HFFc6 (cell line): ENCODE measurements at regions not wholly inside any gene's neighbourhood (a gene's known extent, or its start where the extent isn't known, plus 50 kb on each side); places are given as distances from the start of the nearest gene placed in this dataset.

Experiments
- DNase-seq: peaks from one replicate; pipeline ENCODE4 v3.0.0-alpha.2; 2018
- H3K27ac Mint-ChIP-seq: 2 replicates; pipeline ENCODE4 v1.8.0; 2020; ENCODE audit warnings: mild to moderate bottlenecking, mixed read lengths
- H3K27me3 Mint-ChIP-seq: 2 replicates; pipeline ENCODE4 v1.8.0; 2021; ENCODE audit warnings: mild to moderate bottlenecking, moderate library complexity, mixed read lengths; ENCODE audit not compliant: insufficient read depth
- H3K36me3 Mint-ChIP-seq: 2 replicates; pipeline ENCODE4 v1.8.0; 2021; ENCODE audit warnings: low read depth, mixed read lengths
- H3K4me1 Mint-ChIP-seq: 2 replicates; pipeline ENCODE4 v1.8.0; 2020; ENCODE audit warnings: low read depth, mixed read lengths
- H3K4me3 Mint-ChIP-seq: 2 replicates; pipeline ENCODE4 v1.8.0; 2020; ENCODE audit warnings: mild to moderate bottlenecking, moderate library complexity, mixed read lengths
- H3K9me3 Mint-ChIP-seq: 2 replicates; pipeline ENCODE4 v1.8.0; 2020; ENCODE audit warnings: mild to moderate bottlenecking, mixed read lengths
- CTCF ChIP-seq: fragments of 200-600 bp; sonication (generic); IDR thresholded peaks from 2 replicates; pipeline ENCODE4 v1.5.0; 2021; ENCODE audit warnings: antibody characterized with exemption, mild to moderate bottlenecking

DNA sequence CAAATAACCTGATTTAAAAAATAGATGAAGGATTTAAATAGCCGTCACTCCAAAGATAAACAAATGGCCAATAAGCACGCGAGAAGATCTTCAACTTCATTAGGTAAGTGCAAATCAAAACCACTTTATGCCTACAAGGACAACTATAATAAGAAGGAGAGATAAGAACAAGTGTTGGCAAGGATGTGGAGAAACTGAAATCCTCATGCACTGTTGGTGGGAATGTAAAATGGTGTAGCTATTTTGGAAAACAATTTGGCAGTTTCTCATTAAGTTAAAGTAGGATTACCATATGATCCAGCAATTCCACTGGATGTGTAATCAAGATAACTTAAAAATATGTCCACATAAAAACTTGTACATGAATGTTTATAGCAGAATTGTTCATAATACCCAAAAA, 64.1 kb downstream of the CXCL12 start:
- Mint-ChIP-seq H3K4me3 (no peak overlapping the region), H3K9me3 (no peaks in the 10 kb centered on the region; the same call in 1 of the 2 replicates), H3K36me3 (no peaks in the 10 kb centered on the region; the same call in 1 of the 2 replicates), H3K27me3 (peaks cover 5% of the 10 kb centered on the region), H3K27ac (no peak overlapping the region), H3K4me1 (peaks cover 10% of the 10 kb centered on the region)
- no peak for TF ChIP-seq CTCF
- DNase-seq, result no peak

DNA sequence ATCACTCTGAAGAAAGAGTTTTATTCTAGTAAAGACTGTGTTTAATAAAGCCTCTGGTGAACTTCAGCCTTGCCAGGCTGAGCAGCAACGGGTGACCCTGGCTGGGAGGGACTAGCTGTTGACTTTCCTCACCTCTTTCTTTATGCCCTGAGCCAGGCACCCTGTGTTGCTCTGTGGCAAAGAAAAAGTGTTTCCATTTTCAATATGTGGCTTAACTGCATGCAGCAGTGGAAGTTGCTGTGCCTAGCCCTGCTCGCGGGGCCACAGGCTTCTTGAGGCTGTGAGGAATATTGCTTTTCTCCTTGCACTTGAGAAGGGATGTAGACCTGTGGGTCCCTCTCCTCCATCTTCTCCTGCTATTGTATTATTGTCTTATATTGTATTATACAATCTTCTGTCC, 67.0 kb downstream of the CXCL12 start:
- peaks cover 9% of the 10 kb centered on the region for H3K4me1 Mint-ChIP-seq
- no peak overlapping the region for H3K4me3 Mint-ChIP-seq
- no peak for TF ChIP-seq CTCF
- H3K36me3 Mint-ChIP-seq, result no peaks in the 10 kb centered on the region; the same call in 1 of the 2 replicates
- no peak overlapping the region for H3K27ac Mint-ChIP-seq
- H3K27me3 Mint-ChIP-seq, result peaks cover 3% of the 10 kb centered on the region
- no peaks in the 10 kb centered on the region; the same call in 1 of the 2 replicates for H3K9me3 Mint-ChIP-seq
- no peak for DNase-seq

- Mint-ChIP-seq H3K27me3 (peaks cover 3% of the 10 kb centered on the region), H3K4me3 (no peak overlapping the region), H3K36me3 (no peaks in the 10 kb centered on the region; the same call in 1 of the 2 replicates), H3K4me1 (peaks cover under 1% of the 10 kb centered on the region; the same call in 1 of the 2 replicates), H3K9me3 (no peaks in the 10 kb centered on the region; the same call in 1 of the 2 replicates), H3K27ac (no peak overlapping the region)
- no peak for DNase-seq
- TF ChIP-seq CTCF, result no peak
Observed at GRCh38 chr10:44316922-44317215, 68.0 kb downstream of the CXCL12 start.

DNA sequence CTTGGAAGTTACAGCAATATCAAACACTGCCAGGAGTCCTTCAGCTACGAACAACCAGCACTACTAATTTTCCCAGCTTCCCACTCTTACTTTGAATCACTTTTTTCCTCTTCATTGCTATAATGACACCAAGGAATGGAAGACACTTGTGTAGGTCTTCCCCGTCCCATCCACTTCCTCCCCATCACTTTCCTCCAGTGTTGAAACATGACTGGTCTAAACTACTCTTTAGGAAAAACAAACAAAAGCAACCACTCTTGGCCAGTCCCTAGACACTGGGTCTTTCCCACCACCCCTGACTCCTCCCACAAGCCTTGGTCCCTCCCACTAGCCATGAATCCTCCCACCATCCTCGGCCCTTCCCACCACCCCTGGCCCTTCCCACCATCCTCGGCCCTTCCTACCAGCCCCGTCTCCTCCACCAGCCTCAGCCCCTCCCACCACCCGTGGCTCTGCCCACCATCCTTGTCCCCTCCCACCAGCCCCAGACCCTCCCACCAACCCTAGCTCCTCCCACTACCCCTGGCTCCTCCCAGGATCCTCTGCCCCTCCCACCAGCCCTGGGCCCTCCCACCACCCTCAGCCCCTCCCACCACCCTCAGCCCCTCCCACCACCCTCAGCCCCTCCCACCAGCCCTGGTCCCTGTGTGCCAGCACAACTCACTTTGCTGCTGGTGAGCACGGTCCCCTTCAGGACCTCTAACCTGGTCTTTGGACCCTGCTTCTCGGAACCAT, 68.5 kb downstream of the CXCL12 start:
- no peak overlapping the region for H3K27ac Mint-ChIP-seq
- DNase-seq, result no peak
- no peaks in the 10 kb centered on the region; the same call in 1 of the 2 replicates for H3K36me3 Mint-ChIP-seq
- TF ChIP-seq CTCF, result no peak
- H3K9me3 Mint-ChIP-seq, result no peaks in the 10 kb centered on the region; the same call in 1 of the 2 replicates
- H3K4me1 Mint-ChIP-seq, result peaks cover 6% of the 10 kb centered on the region
- H3K27me3 Mint-ChIP-seq, result peaks cover 3% of the 10 kb centered on the region
- no peak overlapping the region for H3K4me3 Mint-ChIP-seq

- Mint-ChIP-seq H3K27me3 (peaks cover 3% of the 10 kb centered on the region), H3K4me1 (peaks cover 9% of the 10 kb centered on the region), H3K4me3 (no peak overlapping the region), H3K27ac (no peak overlapping the region), H3K9me3 (no peaks in the 10 kb centered on the region; the same call in 1 of the 2 replicates), H3K36me3 (no peaks in the 10 kb centered on the region; the same call in 1 of the 2 replicates)
- TF ChIP-seq CTCF, result no peak
- DNase-seq, result no peak
Observed at GRCh38 chr10:44314802-44315460, 70.0 kb downstream of the CXCL12 start.
